KMS-11 (cell line): ENCODE measurements at regions not wholly inside any gene's neighbourhood (a gene's known extent, or its start where the extent isn't known, plus 50 kb on each side); places are given as distances from the start of the nearest gene placed in this dataset.

ENCODE experiments used
- H2AFZ ChIP-seq: fragments of 200-600 bp; sonication (generic); 2 replicates; pipeline ENCODE4 v1.6.1; 2016; ENCODE audit warnings: antibody characterized with exemption, mixed run types, low read depth
- H3K27ac ChIP-seq: fragments of 200-600 bp; sonication (generic); 2 replicates; pipeline ENCODE4 v1.6.1; 2016; ENCODE audit warnings: mild to moderate bottlenecking, mixed run types
- H3K27me3 ChIP-seq: fragments of 200-600 bp; sonication (generic); 2 replicates; pipeline ENCODE4 v1.6.1; 2017; ENCODE audit warnings: mild to moderate bottlenecking, low read depth, mixed run types, moderate library complexity; ENCODE audit not compliant: insufficient read depth
- H3K36me3 ChIP-seq: fragments of 200-600 bp; sonication (generic); 2 replicates; pipeline ENCODE4 v1.6.1; 2017; ENCODE audit warnings: mild to moderate bottlenecking, mixed run types; ENCODE audit not compliant: insufficient read depth
- H3K4me1 ChIP-seq: fragments of 200-600 bp; sonication (generic); 2 replicates; pipeline ENCODE4 v1.6.1; 2016; ENCODE audit warnings: mild to moderate bottlenecking, low read depth, mixed run types; ENCODE audit not compliant: poor library complexity, severe bottlenecking
- H3K4me2 ChIP-seq: fragments of 200-600 bp; sonication (generic); 2 replicates; pipeline ENCODE4 v1.7.0; 2016; ENCODE audit warnings: mild to moderate bottlenecking, mixed run types
- H3K4me3 ChIP-seq: fragments of 200-600 bp; sonication (generic); IDR thresholded peaks from 2 replicates; pipeline ENCODE4 v1.6.1; 2017; ENCODE audit warnings: low read depth, low read length, mixed read lengths; ENCODE audit not compliant: insufficient read depth
- H3K79me2 ChIP-seq: fragments of 200-600 bp; sonication (generic); 2 replicates; pipeline ENCODE4 v1.6.1; 2016; ENCODE audit warnings: low read depth, mixed run types; ENCODE audit not compliant: insufficient read depth
- H3K9ac ChIP-seq: fragments of 200-600 bp; sonication (generic); 2 replicates; pipeline ENCODE4 v1.6.1; 2016; ENCODE audit warnings: mild to moderate bottlenecking, mixed run types
- H4K20me1 ChIP-seq: fragments of 200-600 bp; sonication (generic); 2 replicates; pipeline ENCODE4 v1.6.1; 2016; ENCODE audit warnings: mild to moderate bottlenecking, mixed run types; ENCODE audit not compliant: insufficient read depth
- CTCF ChIP-seq: fragments of 200-600 bp; sonication (generic); conservative IDR thresholded peaks from 2 replicates; pipeline ENCODE4 v1.6.1; 2017; ENCODE audit warnings: low read depth, mild to moderate bottlenecking, antibody characterized with exemption, low read length, moderate library complexity, mixed read lengths

GRCh38 chr15:39456159-39456558 is 124.7 kb upstream of the THBS1 start:
- H2AFZ ChIP-seq = no peak overlapping the region

DNA sequence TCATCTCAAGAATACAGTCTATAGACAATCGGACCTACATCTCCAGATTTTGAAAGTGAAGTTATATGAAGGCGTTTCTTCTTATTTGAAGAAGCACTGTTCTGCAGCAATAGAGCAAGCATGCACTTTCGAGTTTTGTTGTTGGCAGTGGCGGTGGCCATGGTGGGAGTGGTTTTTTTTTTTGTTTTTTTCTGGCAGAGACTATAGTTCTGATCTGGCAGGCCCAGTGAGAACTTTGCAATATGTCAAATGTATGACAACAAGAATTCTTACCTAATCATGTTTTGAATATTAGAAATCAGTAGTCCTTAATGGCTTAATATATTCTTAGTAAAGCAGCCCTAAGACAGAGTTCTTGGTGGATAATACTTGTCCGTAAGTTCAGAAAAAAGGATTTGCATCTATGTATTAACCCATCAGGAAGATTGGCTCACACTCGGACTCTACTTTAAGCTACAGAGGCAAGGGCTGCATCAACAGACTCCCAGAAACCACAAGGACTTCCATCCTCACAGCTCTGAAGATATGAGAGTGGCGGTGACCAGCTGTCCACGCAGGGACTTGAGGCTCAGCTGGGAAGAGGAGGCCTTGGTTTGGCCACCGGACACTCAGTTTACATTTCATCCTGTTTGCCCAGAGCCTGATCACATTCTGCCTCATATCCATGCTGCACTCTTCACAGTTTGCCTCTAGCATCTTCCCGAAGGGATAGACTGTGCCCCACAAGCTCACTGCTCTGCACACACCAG is 124.1 kb upstream of the THBS1 start:
- no peaks in the 10 kb centered on the region for H3K79me2 ChIP-seq
- H3K36me3 ChIP-seq = no peaks in the 10 kb centered on the region
- H2AFZ ChIP-seq = no peak overlapping the region
- no peaks in the 10 kb centered on the region for H3K4me1 ChIP-seq
- no peak overlapping the region for H3K9ac ChIP-seq
- TF ChIP-seq CTCF = no peak
- no peak overlapping the region for H3K4me2 ChIP-seq
- H3K4me3 ChIP-seq = no peak overlapping the region
- H4K20me1 ChIP-seq = no peaks in the 10 kb centered on the region
- H3K27ac ChIP-seq = no peak overlapping the region
- no peaks in the 10 kb centered on the region for H3K27me3 ChIP-seq

More at GRCh38 chr15:39456159-39456558, 124.7 kb upstream of the THBS1 start:
- no peak for TF ChIP-seq CTCF
- Histone ChIP-seq H3K9ac (no peak overlapping the region), H3K27ac (no peak overlapping the region), H3K4me1 (no peaks in the 10 kb centered on the region), H3K36me3 (no peaks in the 10 kb centered on the region), H3K27me3 (no peaks in the 10 kb centered on the region), H3K79me2 (no peaks in the 10 kb centered on the region), H4K20me1 (no peaks in the 10 kb centered on the region), H3K4me2 (no peak overlapping the region), H3K4me3 (no peak overlapping the region)

- H3K79me2 ChIP-seq = no peaks in the 10 kb centered on the region
These were observed 122.7 kb upstream of the THBS1 start for GRCh38 chr15:39458131-39458530.

DNA sequence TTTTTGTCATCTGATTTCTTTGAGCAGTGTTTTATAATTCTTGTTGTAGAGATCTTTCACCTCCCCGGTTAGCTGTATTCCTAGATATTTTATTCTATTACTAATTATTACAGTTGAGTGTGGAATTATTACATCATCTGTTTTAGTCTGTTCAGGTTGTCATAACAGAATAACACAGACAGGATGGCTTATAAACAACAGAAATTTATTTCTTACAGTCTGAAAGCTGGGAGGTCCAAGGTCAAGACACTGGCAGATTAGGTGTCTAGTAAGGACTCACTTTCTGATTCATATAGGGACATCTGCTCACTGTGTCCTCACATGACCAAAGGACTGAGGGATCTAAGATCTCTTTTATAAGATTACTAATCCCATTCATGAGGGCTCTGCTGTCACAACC is 121.3 kb upstream of the THBS1 start:
- no peak overlapping the region for H3K9ac ChIP-seq
- no peak overlapping the region for H3K4me2 ChIP-seq
- H4K20me1 ChIP-seq = no peaks in the 10 kb centered on the region
- no peaks in the 10 kb centered on the region for H3K36me3 ChIP-seq
- TF ChIP-seq CTCF = no peak
- no peaks in the 10 kb centered on the region for H3K27me3 ChIP-seq
- H3K4me1 ChIP-seq = no peaks in the 10 kb centered on the region
- no peaks in the 10 kb centered on the region for H3K79me2 ChIP-seq
- no peak overlapping the region for H2AFZ ChIP-seq
- H3K27ac ChIP-seq = no peak overlapping the region
- no peak overlapping the region for H3K4me3 ChIP-seq

More at GRCh38 chr15:39458131-39458530, 122.7 kb upstream of the THBS1 start:
- H4K20me1 ChIP-seq = no peaks in the 10 kb centered on the region
- H3K27me3 ChIP-seq = no peaks in the 10 kb centered on the region
- H2AFZ ChIP-seq = no peak overlapping the region
- no peak overlapping the region for H3K9ac ChIP-seq
- H3K27ac ChIP-seq = no peak overlapping the region
- H3K4me1 ChIP-seq = no peaks in the 10 kb centered on the region
- no peak for TF ChIP-seq CTCF
- H3K4me3 ChIP-seq = no peak overlapping the region
- no peaks in the 10 kb centered on the region for H3K36me3 ChIP-seq
- no peak overlapping the region for H3K4me2 ChIP-seq
